ENCODE measurements at regions not wholly inside any gene's neighbourhood (a gene's known extent, or its start where the extent isn't known, plus 50 kb on each side); places are given as distances from the start of the nearest gene placed in this dataset.

GRCh38 chr1:197995408-197996258, 78.5 kb downstream of the LHX9 start (continued):
- TF ChIP-seq HEY1 (CRISPR knock-in tag; IDR thresholded peaks at IDR 0.05; ENCODE audit: borderline replicate concordance) (no peak), SIN3B (IDR thresholded peaks at IDR 0.05; ENCODE audit: low read depth) (no peak), ZNF507 (tag; conservative IDR thresholded peaks at IDR 0.05) (no peak), HMG20B (CRISPR knock-in tag; IDR thresholded peaks at IDR 0.05) (no peak), ZNF445 (CRISPR knock-in tag; IDR thresholded peaks at IDR 0.05; ENCODE audit: low read depth) (no peak), CEBPB (tag; IDR thresholded peaks at IDR 0.05) (peak; percentile 65; the same call in 1 of the 2 replicates), HMGN3 (IDR thresholded peaks at IDR 0.05; ENCODE audit: borderline replicate concordance, extremely low read depth, insufficient read length, low read depth, low read length) (no peak), PTRF (tag; IDR thresholded peaks at IDR 0.05) (no peak), CC2D1A (IDR thresholded peaks at IDR 0.05) (peak; percentile 39; the same call in 1 of the 2 replicates), TAF9B (IDR thresholded peaks at IDR 0.05; ENCODE audit: partially characterized antibody) (peak; percentile 54), NFIX (CRISPR knock-in tag; IDR thresholded peaks at IDR 0.05; ENCODE audit: low read depth) (no peak), ZNF436 (CRISPR knock-in tag; IDR thresholded peaks at IDR 0.05) (no peak; the same call in 1 of the 2 replicates), POLR3G (IDR thresholded peaks at IDR 0.05; ENCODE audit: extremely low read depth, insufficient read length, insufficient replicate concordance) (no peak), ELF2 (CRISPR knock-in tag; IDR thresholded peaks at IDR 0.05) (peak; percentile 45; the same call in 1 of the 2 replicates), SUPT5H (IDR thresholded peaks at IDR 0.05) (peak; percentile 92), BMI1 (IDR thresholded peaks at IDR 0.05; ENCODE audit: low read length) (no peak), SRSF1 (IDR thresholded peaks at IDR 0.05; ENCODE audit: low read depth, low read length) (no peak), ZNF583 (CRISPR knock-in tag; IDR thresholded peaks at IDR 0.05) (no peak), EP300 (IDR thresholded peaks at IDR 0.05; ENCODE audit: low read length) (no peak; the same call in 1 of the 2 replicates), HDAC3 (IDR thresholded peaks at IDR 0.05; ENCODE audit: borderline replicate concordance, partially characterized antibody) (peak; percentile 23), HOXB6 (CRISPR knock-in tag; IDR thresholded peaks at IDR 0.05; ENCODE audit: borderline replicate concordance) (no peak), ZFX (CRISPR knock-in tag; IDR thresholded peaks at IDR 0.05) (peak; percentile 86), CBX5 (IDR thresholded peaks at IDR 0.05; ENCODE audit: borderline replicate concordance, low read depth) (no peak), ELK3 (CRISPR knock-in tag; IDR thresholded peaks at IDR 0.05) (0 out of 2 replicates have a peak, but pooled peaks have one; percentile 58), ZNF12 (CRISPR knock-in tag; IDR thresholded peaks at IDR 0.05) (no peak), ZBED1 (IDR thresholded peaks at IDR 0.05) (0 out of 2 replicates have a peak, but pooled peaks have one; percentile 52), ZNF124 (CRISPR knock-in tag; IDR thresholded peaks at IDR 0.05) (no peak), POLR2H (tag; IDR thresholded peaks at IDR 0.05; ENCODE audit: low read depth) (peak; percentile 98), ZBTB9 (CRISPR knock-in tag; IDR thresholded peaks at IDR 0.05) (no peak), SETDB1 (IDR thresholded peaks at IDR 0.05; ENCODE audit: low read length) (no peak)

All from K562 (cell line).